NCI-H1105 treated with DMSO at 0.1 percent for 48 hours (cell line): ENCODE measurements at regions not wholly inside any gene's neighbourhood (a gene's known extent, or its start where the extent isn't known, plus 50 kb on each side); places are given as distances from the start of the nearest gene placed in this dataset.

Experiments used
- DNase-seq: peaks from one replicate; lab custom pipeline; 2025; lab: John Stamatoyannopoulos, UW

DNA sequence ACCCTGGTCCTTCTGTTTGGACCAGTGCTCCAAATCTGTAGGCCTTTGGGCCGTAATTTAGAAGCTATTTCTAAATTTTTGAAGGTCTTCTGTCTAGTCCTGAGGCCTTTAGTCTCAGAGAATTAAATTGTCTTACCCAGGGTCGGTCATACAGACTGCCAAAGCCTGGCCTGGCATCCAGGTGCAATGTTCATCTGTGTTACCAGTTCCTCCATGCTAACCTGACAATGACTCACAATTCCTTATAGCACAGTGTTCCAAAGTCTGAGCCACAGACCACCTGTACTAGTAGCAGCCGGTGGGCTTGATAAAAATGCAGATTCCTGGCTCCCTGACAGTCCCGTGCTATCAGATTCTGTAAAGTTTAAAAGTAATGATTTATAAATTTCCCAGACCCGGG is 77.7 kb upstream of the MAP4K3 start:
- no peak for DNase-seq

DNA sequence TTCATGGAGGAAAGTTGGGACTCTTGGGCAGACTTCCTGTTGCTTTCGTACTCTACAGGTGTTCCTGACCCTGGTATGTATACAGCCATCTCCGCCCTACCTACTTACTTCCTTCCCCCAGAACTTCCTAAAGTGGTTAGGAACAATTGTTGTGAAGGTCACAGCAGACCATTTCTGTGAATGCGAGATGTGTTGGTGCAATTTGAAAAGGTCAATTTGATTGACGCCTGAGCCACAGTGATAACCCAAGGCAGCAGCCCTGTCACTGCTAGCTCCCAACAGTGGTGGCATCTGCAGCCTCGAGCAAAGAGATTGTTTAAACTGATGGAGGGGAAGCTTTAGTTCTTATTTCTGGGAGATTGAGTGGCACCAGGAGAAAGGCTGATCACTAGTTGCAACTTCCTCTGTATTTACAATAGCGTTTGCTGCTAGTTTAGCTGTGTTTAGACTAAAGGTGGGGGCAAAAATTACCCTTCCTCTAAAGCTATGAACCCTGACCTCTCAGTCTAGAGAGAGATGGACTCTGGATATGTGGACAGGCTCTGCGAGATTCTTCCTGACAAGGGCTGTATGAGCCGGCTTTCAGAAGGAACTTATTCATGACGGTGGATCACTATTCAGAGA is 78.3 kb upstream of the MAP4K3 start:
- DNase-seq: no peak

- no peak for DNase-seq
These were observed 78.8 kb upstream of the MAP4K3 start for GRCh38 chr2:39515897-39516346.

DNA sequence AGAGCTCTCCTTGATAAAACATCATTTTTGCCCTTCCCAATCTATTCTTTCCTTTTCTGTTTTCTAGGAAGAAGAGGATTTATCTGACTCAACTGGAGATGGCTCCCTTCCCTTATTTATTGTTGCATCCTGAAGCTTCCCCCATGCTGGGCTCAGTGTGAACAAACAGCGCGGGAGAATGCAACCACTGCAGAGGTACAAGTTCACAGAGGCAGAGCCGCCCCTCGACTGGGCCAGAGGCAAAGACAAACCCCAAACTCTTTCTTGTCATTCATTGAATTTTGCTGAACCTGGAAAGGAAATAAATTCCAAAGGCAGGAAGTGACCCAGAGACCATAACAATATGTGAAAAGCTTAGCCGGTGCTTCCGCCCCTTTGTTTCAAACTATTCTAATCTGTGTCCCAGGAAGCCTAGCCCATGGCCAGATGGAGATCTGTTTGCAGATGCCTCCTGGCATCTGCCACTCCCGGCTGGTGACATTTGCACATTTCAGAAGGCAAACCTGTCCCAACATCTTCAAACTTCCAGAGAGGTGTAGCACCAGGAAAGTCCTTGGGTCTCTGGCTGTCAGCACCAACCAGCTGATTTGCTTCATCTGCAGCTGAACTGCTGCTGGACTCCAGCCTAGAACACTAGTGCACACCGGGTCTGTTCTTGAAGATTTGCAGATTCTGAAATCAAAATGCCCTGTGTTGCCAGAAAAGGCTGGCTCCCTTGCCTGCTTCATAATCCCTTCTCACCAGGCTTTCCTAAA is 79.4 kb upstream of the MAP4K3 start:
- no peak for DNase-seq

DNA sequence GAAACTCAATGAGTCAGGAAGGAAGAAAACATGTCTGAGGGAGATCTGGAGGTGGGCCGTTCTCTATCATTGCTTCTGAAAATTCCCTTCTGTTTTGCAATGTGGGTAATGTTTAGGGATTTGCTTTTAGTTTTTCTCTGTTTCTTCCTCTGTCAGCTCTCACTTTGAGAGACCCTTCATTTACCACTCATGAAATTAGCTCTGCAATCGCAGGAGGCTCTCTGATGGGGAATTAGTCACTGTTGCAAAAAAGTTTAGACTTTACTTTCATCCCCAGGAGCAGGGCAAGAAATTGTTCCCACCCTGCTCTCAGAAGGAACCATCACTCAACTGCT is 80.0 kb upstream of the MAP4K3 start:
- no peak for DNase-seq

- DNase-seq: no peak
These were observed 80.5 kb upstream of the MAP4K3 start for GRCh38 chr2:39517622-39518021.

DNA sequence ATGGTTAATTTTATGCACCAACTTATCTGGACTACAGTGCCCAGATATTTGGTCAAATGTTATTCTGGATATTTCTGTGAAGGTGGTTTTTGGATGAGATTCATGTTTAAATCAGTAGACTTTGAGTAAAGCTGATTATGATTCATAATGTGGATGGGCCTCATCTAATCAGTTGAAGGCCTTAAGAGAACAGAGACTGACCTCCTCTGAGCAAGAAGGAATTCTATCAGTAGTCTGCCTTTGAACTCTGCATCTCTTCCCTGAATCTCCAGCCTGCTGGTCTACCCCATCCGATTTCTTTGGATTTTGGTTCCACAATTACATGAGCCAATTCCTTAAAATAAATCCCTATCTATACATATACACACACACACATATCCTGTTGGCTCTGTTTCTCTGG is 82.8 kb upstream of the MAP4K3 start:
- no peak for DNase-seq

DNA sequence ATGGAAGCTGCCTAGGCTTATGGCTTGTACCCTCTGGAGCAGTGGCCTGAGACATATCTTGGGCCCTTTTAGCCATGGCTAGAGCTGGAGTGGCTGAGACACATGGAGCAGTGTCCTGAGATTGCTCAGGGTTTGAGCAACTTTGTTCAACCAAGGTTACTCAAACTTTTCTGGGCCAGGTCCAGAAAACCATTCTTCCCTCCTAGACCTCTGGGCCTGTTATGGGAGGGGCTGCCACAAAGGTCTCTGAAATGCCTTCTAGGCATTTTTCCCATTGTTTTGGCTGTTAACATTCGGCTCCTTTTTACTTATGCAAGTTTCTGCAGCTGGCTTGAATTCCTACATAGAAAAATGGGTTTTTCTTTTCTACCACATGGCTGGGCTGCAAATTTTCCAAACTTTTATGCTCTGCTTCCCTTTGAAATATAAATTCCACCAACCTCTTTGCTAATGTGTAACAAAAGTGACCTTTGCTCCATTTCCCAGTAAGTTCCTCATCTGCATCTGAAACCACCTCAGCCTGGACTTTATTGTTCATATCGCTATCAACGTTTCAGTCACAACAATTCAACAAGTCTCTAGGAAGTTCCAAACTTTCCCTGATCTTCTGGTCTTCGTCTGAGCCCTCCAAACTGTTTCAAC is 84.9 kb upstream of the MAP4K3 start:
- no peak for DNase-seq

GRCh38 chr2:39522518-39522877 is 85.4 kb upstream of the MAP4K3 start:
- no peak for DNase-seq

DNA sequence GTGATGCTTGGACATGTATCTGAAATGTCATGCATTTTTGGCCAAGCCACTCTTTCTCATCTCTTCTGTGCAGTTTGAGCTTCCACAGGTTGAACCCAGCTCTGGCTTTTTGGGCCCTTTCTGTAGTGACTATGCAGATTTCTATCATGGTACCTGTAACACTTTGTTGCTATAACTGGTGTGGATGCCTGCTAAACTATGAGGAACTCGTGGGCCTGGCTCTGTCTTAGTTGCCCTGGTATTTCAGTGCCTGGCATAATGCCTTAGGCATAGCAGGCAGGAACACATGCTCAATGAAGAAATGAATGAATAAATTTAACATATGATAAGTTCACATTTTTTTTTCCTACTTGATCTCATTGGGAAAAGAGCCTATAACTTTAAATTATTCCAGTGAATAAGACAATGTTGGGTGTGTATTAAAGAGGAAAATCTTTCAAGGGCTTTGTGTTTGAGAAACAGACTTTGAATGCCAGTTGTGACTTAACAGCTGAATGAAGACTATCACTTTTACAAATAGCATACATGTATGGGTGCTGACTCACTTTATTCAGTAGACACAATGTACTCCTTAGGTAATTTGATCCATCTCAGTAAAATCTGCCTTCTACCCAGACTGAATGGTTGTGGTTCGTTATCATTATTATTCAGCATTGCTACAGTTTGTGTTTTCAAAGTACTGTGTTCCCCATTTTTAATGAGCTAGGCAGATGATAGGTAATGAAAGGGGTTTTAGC is 86.4 kb upstream of the MAP4K3 start:
- DNase-seq: no peak

DNA sequence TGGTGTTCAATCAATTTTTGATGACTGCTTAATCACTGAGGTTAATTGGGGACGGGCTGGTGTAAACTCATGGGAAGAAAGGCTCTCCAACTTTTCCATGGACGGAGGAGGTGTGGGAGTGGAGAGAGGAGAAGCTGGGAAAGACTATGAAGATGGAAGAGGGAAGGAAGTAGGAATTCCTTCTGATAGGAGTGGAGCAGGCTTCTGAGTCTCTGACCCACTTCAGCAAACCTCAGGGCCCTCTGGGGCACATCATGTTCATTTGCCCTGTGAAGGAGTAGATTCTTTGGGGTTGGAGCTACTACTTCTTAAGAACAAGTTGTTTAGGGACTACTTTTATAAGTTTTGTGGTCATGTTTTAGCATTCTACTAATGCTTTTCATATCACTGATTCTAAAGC is 87.0 kb upstream of the MAP4K3 start:
- DNase-seq: no peak

GRCh38 chr2:39524756-39525635 is 87.9 kb upstream of the MAP4K3 start:
- DNase-seq: no peak

DNA sequence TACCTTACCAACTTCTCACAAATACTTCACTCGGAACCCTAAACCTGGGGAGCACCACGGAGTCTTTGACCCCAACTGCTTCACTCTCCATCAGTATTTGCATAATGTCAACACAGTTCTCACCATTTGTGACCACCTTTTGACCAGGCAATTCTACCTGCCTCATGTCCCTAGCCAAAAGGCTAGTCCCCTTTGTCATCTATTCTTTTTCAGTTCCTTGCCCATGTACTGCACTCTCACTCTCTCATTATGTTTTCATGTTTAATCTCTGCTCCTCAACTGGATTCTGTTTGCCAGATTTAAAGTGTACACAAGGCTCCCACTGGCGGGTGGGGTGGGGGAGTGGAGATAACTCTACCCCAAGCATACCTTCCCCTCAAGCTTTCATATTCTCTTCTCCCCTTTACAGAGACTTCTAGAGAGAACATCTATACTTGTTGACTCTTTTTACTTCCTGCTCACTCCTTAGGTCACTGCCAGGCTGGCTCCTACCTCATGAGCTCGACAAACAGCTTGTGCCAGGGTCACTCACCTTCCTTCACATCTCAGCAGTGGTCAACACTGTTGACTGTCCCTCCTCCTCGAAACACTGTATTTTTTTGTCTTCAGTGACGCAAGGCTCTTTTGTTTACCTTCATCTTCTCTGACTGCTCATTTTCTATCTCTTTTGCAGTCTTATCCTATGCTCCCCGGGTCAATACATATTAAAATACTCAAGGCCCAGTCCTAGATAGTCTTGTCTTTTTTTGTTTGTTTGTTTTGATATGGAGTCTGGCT is 88.7 kb upstream of the MAP4K3 start:
- DNase-seq: no peak

DNA sequence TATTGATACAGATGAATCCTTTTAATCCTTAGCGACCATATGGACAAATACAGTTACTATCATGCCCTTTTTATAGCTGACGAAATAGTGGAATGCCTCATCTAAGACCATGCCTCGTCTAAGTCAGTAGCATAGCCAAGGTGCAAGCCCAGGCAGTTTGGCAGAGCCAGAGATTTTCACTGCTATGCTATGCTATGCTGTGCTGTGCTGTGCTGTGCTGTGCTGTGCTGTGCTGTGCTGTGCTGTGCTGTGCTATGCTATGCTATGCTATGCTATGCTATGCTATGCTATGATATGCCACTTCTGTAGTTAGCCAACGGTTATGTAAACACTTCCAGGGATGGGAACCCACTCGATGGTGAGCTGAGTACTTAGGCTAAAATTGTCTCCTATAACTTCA is 91.6 kb upstream of the MAP4K3 start:
- no peak for DNase-seq

GRCh38 chr2:39529836-39530235 is 92.8 kb upstream of the MAP4K3 start:
- DNase-seq: no peak

GRCh38 chr2:39530411-39530866 is 93.4 kb upstream of the MAP4K3 start:
- DNase-seq: no peak

DNA sequence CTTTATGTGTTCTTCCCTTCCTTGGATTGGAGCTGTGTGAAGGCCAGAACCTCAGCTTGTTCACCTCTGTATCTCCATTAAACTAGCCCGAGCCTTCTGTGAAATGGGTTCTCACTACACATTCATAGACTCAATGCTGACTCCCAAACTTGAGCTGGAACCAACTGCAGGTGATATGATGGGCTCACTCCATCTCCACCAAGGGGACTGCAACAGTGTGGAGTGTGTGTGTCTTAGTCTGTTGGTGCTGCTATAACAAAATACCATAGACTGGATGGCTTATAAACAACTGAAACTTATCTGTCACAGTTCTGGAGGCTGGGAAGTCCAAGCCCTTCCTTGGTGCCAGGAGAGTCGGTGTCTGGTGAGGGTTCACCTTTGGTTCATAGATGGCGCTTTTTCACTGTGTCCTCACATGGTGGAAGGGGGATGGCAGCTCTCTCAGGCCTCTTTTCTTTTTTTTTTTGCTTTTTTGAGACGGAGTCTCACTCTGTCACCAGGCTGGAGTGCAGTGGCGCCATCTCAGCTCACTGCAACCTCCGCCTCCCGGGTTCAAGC is 94.2 kb upstream of the MAP4K3 start:
- no peak for DNase-seq

DNA sequence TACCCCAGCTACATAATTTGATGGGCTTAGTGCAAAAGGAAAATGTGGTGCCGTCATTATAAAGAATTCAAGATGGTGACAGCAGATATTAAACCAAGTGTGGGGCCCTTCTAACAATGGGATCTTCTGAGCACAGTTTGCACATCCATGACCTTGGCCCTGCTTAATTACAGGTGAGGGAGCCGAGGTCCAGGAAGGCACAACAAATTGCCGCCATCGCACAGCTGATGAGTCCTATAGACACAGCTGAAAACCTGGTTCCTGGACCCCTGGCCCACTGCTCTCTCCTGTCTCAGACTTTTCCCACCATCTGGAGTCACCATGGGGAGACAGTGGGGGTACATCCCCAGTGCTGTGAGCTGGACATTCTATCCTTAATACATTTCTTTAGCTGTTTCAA is 95.8 kb upstream of the MAP4K3 start:
- DNase-seq: no peak

GRCh38 chr2:39534095-39534711 is 97.1 kb upstream of the MAP4K3 start:
- no peak for DNase-seq

GRCh38 chr2:39535636-39536185 is 98.6 kb upstream of the MAP4K3 start:
- no peak for DNase-seq
